HepG2 (cell line): ENCODE measurements at regions not wholly inside any gene's neighbourhood (a gene's known extent, or its start where the extent isn't known, plus 50 kb on each side); places are given as distances from the start of the nearest gene placed in this dataset.

ENCODE experiments used
- CCDC6 ChIP-seq: sonication (generic); formaldehyde crosslinking; IDR thresholded peaks from 2 replicates; pipeline ENCODE4 v1.8.1; 2022; ENCODE audit warnings: mild to moderate bottlenecking, missing genetic modification reagents, moderate library complexity
- CEBPB ChIP-seq: IDR thresholded peaks from 2 replicates; pipeline ENCODE4 v1.6.1; 2011; ENCODE audit warnings: low read depth, low read length, improper control_type of control experiment, borderline replicate concordance
- FOXA3 ChIP-seq: IDR thresholded peaks from 2 replicates; pipeline ENCODE4 v1.6.1; 2016; ENCODE audit warnings: missing genetic modification reagents, missing compliant biosample characterization
- FOXP4 ChIP-seq: sonication (generic); formaldehyde crosslinking; IDR thresholded peaks from 2 replicates; pipeline ENCODE4 v1.4.0; 2020; ENCODE audit warnings: missing genetic modification reagents
- ISX ChIP-seq: sonication (generic); formaldehyde crosslinking; conservative IDR thresholded peaks from 2 replicates; pipeline ENCODE4 v1.5.0; 2020; ENCODE audit warnings: missing genetic modification reagents
- MTF2 ChIP-seq: sonication (generic); formaldehyde crosslinking; IDR thresholded peaks from 2 replicates; pipeline ENCODE4 v1.5.0; 2020; ENCODE audit warnings: missing genetic modification reagents, borderline replicate concordance
- NCOA2 ChIP-seq: sonication (generic); formaldehyde crosslinking; IDR thresholded peaks from 2 replicates; pipeline ENCODE4 v1.8.0; 2022; ENCODE audit warnings: inconsistent platforms
- PAXIP1 ChIP-seq: sonication (generic); formaldehyde crosslinking; conservative IDR thresholded peaks from 2 replicates; pipeline ENCODE4 v1.4.0; 2020; ENCODE audit warnings: mild to moderate bottlenecking, missing genetic modification reagents, moderate library complexity
- PHB2 ChIP-seq: fragments of 450-650 bp; IDR thresholded peaks from 2 replicates; pipeline ENCODE4 v1.6.1; 2018; ENCODE audit not compliant: partially characterized antibody
- POGZ ChIP-seq: sonication (generic); formaldehyde crosslinking; IDR thresholded peaks from 2 replicates; pipeline ENCODE4 v1.4.0; 2020; ENCODE audit warnings: mild to moderate bottlenecking, missing genetic modification reagents
- RARA ChIP-seq: IDR thresholded peaks from 2 replicates; pipeline ENCODE4 v1.6.1; 2016; ENCODE audit warnings: missing genetic modification reagents, missing compliant biosample characterization
- RCOR2 ChIP-seq: IDR thresholded peaks from 2 replicates; pipeline ENCODE4 v1.6.1; 2016; ENCODE audit warnings: missing biosample characterization, missing genetic modification reagents
- SAP130 ChIP-seq: IDR thresholded peaks from 2 replicates; pipeline ENCODE4 v1.6.1; 2016; ENCODE audit warnings: low read depth
- TRAFD1 ChIP-seq: sonication (generic); formaldehyde crosslinking; IDR thresholded peaks from 2 replicates; pipeline ENCODE4 v1.5.1; 2020; ENCODE audit warnings: missing genetic modification reagents, mild to moderate bottlenecking, borderline replicate concordance
- ZBTB44 ChIP-seq: sonication (generic); formaldehyde crosslinking; IDR thresholded peaks from 2 replicates; pipeline ENCODE4 v1.4.0; 2020; ENCODE audit warnings: missing genetic modification reagents
- ZMYM2 ChIP-seq: sonication (generic); formaldehyde crosslinking; IDR thresholded peaks from 2 replicates; pipeline ENCODE4 v1.8.0; 2022; ENCODE audit warnings: mild to moderate bottlenecking, missing genetic modification reagents
- ZNF138 ChIP-seq: sonication (generic); formaldehyde crosslinking; IDR thresholded peaks from 2 replicates; pipeline ENCODE4 v1.5.0; 2020; ENCODE audit warnings: mild to moderate bottlenecking, low read depth, missing genetic modification reagents
- ZNF234 ChIP-seq: sonication (generic); formaldehyde crosslinking; conservative IDR thresholded peaks from 2 replicates; pipeline ENCODE4 v1.5.1; 2020; ENCODE audit warnings: mild to moderate bottlenecking, missing genetic modification reagents
- ZNF512 ChIP-seq: sonication (generic); formaldehyde crosslinking; IDR thresholded peaks from 2 replicates; pipeline ENCODE4 v1.4.0; 2020; ENCODE audit warnings: mild to moderate bottlenecking, missing genetic modification reagents
- ZNF616 ChIP-seq: sonication (generic); formaldehyde crosslinking; IDR thresholded peaks from 2 replicates; pipeline ENCODE4 v1.5.0; 2020; ENCODE audit warnings: low read depth, mild to moderate bottlenecking, missing genetic modification reagents
- ZNF703 ChIP-seq: sonication (generic); formaldehyde crosslinking; IDR thresholded peaks from 2 replicates; pipeline ENCODE4 v1.5.1; 2020; ENCODE audit warnings: missing genetic modification reagents, mild to moderate bottlenecking, moderate library complexity, borderline replicate concordance

GRCh38 chr1:93801471-93801870, 77.5 kb downstream of the DNTTIP2 start (continued):
- TF ChIP-seq CEBPB, result peak; percentile 71; the same call in 1 of the 2 replicates
- peak; percentile 83 for TF ChIP-seq ZMYM2 (CRISPR knock-in tag)
- peak; percentile 72; the same call in 1 of the 2 replicates for TF ChIP-seq POGZ (CRISPR knock-in tag)
- TF ChIP-seq PHB2, result no peak
- TF ChIP-seq ZNF616 (CRISPR knock-in tag), result no peak
- peak; percentile 88 for TF ChIP-seq FOXA3 (CRISPR knock-in tag)
- no peak for TF ChIP-seq ZNF234 (CRISPR knock-in tag)
- TF ChIP-seq ZBTB44 (CRISPR knock-in tag), result no peak
- TF ChIP-seq FOXP4, result peak; percentile 83
- no peak for TF ChIP-seq ZNF512 (CRISPR knock-in tag)
- TF ChIP-seq SAP130, result peak; percentile 55
- no peak for TF ChIP-seq CCDC6 (CRISPR knock-in tag)
- no peak for TF ChIP-seq ZNF703
- TF ChIP-seq ZNF138 (CRISPR knock-in tag), result no peak
- TF ChIP-seq TRAFD1 (CRISPR knock-in tag), result no peak
- TF ChIP-seq ISX (CRISPR knock-in tag), result no peak
- TF ChIP-seq PAXIP1, result peak; percentile 68
- TF ChIP-seq MTF2, result no peak
- 0 out of 2 replicates have a peak, but pooled peaks have one; percentile 26 for TF ChIP-seq RCOR2 (CRISPR knock-in tag)
- TF ChIP-seq NCOA2 (CRISPR knock-in tag), result peak; percentile 45; the same call in 1 of the 2 replicates
- TF ChIP-seq RARA (CRISPR knock-in tag), result peak; percentile 36; the same call in 1 of the 2 replicates
